GM10266 (cell line): ENCODE measurements at regions not wholly inside any gene's neighbourhood (a gene's known extent, or its start where the extent isn't known, plus 50 kb on each side); places are given as distances from the start of the nearest gene placed in this dataset.
"Not testable (repeated sequence)": the region's sequence is repeated elsewhere in the genome, so short reads cannot be mapped to it uniquely, and the experiment has no call there.

Experiments
- DNase-seq: peaks from one replicate; pipeline ENCODE4 v3.0.0; 2012; ENCODE audit errors: extremely low spot score
- TF ChIP-seq, protein P1 (sequence below): IDR thresholded peaks from 2 replicates; pipeline ENCODE4 v1.5.1; 2012; ENCODE audit warnings: mild to moderate bottlenecking, low read depth; ENCODE audit not compliant: control insufficient read depth, insufficient read depth; ENCODE audit errors: missing control alignments

DNA sequence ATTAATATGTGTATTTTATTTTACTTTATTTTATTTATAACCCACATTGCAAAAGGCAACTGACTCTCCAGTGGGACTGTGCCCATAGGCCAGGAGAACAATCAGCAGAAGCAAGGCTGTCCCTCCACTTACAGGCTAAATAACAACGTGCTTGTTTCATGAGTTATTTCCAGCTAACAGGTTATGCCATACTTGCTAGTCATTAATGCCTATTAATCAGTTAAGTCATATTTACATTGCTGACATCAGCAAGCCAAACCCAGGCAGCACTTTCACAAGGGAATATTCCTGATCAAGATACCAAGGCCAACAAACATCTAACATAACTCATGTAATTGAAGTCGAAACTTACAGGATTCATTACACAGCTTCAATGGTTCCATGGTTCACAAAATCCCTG is 92.1 kb downstream of the EN1 start:
- TF ChIP-seq, protein P1, sequence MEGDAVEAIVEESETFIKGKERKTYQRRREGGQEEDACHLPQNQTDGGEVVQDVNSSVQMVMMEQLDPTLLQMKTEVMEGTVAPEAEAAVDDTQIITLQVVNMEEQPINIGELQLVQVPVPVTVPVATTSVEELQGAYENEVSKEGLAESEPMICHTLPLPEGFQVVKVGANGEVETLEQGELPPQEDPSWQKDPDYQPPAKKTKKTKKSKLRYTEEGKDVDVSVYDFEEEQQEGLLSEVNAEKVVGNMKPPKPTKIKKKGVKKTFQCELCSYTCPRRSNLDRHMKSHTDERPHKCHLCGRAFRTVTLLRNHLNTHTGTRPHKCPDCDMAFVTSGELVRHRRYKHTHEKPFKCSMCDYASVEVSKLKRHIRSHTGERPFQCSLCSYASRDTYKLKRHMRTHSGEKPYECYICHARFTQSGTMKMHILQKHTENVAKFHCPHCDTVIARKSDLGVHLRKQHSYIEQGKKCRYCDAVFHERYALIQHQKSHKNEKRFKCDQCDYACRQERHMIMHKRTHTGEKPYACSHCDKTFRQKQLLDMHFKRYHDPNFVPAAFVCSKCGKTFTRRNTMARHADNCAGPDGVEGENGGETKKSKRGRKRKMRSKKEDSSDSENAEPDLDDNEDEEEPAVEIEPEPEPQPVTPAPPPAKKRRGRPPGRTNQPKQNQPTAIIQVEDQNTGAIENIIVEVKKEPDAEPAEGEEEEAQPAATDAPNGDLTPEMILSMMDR: no peak
- DNase-seq: no peak

- no peak for DNase-seq
- TF ChIP-seq, protein P1: no peak
These were observed 94.6 kb downstream of the EN1 start for GRCh38 chr2:118752762-118753429.

DNA sequence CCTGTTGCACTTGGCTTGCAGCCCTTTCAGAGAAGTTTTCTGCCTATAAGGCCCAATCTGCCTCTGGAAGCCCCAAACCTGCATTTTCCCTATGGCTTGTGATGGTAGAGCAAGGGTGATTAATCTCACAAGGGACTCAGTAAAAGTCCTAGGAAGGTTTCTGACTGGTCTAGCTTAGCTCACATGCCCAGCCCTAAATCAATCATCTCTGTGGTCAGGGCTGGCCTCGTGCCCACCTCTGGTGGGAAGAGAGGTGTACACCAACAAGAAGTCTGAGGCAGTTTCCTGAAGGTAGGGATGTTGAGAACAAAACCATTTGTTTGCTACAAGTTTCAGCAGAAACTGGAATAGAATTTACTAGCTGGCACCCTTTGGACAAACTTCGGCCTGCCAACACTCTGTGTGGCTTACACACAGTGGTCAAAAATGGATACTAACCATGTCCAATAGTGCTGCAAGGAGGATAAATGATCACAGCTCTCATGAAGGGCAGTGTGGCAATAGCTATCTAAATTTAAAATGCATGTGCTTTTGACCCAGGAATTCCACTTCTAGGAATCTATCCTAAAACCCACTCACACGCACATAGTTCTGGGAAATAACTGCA is 96.4 kb downstream of the EN1 start:
- DNase-seq: no peak
- TF ChIP-seq, protein P1: no peak

GRCh38 chr2:118748245-118748885 is 99.1 kb downstream of the EN1 start:
- DNase-seq: no peak
- TF ChIP-seq, protein P1: no peak

GRCh38 chr2:118747637-118748036 is 99.8 kb downstream of the EN1 start:
- no peak for DNase-seq
- TF ChIP-seq, protein P1: no peak

DNA sequence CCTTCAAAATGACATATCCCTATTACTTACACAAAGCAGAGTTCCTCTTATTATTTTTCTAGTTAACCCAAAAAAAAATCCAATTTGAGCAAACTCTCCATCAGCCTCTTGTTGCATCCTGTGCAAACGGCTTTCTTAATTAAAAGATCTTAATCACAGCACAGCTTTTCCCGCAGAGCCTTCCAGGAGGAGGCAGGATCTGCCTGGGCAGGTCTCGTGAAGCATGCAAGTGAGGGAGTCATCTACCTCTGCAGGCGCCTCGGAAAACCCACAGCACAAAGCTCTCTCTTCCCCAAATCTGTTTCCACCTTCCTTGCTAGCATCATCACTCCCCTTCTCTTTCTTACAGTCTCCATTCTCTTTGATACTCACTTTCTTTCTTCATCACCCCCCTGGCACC is 100.4 kb downstream of the EN1 start:
- DNase-seq: no peak
- TF ChIP-seq, protein P1: no peak

- not testable (repeated sequence) for DNase-seq
These were observed 102.7 kb downstream of the EN1 start for GRCh38 chr2:118744682-118745181.
